ENCODE measurements at regions not wholly inside any gene's neighbourhood (a gene's known extent, or its start where the extent isn't known, plus 50 kb on each side); places are given as distances from the start of the nearest gene placed in this dataset.

DNA sequence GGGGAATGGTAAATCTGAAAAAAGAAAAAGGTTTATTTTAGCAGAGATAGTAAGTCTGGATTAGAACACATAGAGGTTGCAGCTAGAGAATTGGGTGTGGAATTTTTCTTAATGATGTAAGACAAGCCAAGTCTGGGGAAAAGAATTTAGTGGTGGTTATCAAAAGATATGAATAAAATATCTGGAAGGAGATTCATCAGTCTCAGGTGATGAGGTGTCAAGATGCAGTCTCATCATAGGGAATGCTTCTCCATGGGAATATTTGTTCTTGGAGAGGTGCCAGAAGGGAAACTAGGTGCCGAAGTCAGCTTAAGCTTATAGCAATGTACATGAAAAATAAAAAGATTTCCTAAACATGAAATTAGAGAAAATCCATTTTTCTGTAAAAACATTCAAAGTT, 504.1 kb upstream of the NR3C2 start:
- H3K4me3 ChIP-seq (ENCODE audit: insufficient read length, low read depth) = no peak overlapping the region
- DNase-seq (ENCODE audit: low read depth, low spot score) = no peak
- no peaks in the 10 kb centered on the region for H3K9me3 ChIP-seq (ENCODE audit: insufficient read depth, low read length)
- TF ChIP-seq ZNF274 (IDR thresholded peaks at IDR 0.05; ENCODE audit: low read depth, low read length) = no peak
- TF ChIP-seq YY1 (IDR thresholded peaks at IDR 0.05; ENCODE audit: insufficient read depth, insufficient read length) = no peak
- no peak for TF ChIP-seq SUZ12 (IDR thresholded peaks at IDR 0.05; ENCODE audit: extremely low read depth, insufficient read depth, insufficient read length)
- no peaks in the 10 kb centered on the region for H3K36me3 ChIP-seq (ENCODE audit: insufficient read depth, insufficient read length, low read length)
- H3K4me1 ChIP-seq (ENCODE audit: insufficient read depth, insufficient read length) = no peaks in the 10 kb centered on the region
- H3K27me3 ChIP-seq (ENCODE audit: insufficient read depth, insufficient read length) = no peaks in the 10 kb centered on the region
- H3K9ac ChIP-seq (ENCODE audit: insufficient read length, low read depth) = no peak overlapping the region

DNA sequence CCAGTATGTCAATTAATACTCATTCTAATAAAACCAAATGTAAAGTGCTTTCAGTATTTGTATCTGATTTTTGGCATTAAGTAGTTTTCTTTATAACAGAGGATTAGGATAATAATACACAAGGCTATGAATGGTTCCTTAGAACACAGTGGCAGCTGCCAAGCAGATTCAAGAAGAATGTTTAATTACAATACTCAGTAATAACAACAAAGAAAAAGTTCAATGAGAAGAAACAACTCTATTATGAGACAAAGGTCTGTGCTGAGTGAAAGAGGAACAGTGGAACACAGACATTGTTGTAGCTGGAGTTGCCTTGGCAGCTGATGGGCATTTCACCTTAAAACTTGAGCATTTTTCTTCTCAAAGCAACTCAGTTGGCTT, 502.6 kb upstream of the NR3C2 start:
- Histone ChIP-seq H3K4me1 (ENCODE audit: insufficient read depth, insufficient read length) (no peaks in the 10 kb centered on the region), H3K9ac (ENCODE audit: insufficient read length, low read depth) (no peak overlapping the region), H3K27me3 (ENCODE audit: insufficient read depth, insufficient read length) (no peaks in the 10 kb centered on the region), H3K36me3 (ENCODE audit: insufficient read depth, insufficient read length, low read length) (no peaks in the 10 kb centered on the region), H3K4me3 (ENCODE audit: insufficient read length, low read depth) (no peak overlapping the region), H3K9me3 (ENCODE audit: insufficient read depth, low read length) (no peaks in the 10 kb centered on the region)
- TF ChIP-seq SUZ12 (IDR thresholded peaks at IDR 0.05; ENCODE audit: extremely low read depth, insufficient read depth, insufficient read length) = no peak
- DNase-seq (ENCODE audit: low read depth, low spot score) = no peak

DNA sequence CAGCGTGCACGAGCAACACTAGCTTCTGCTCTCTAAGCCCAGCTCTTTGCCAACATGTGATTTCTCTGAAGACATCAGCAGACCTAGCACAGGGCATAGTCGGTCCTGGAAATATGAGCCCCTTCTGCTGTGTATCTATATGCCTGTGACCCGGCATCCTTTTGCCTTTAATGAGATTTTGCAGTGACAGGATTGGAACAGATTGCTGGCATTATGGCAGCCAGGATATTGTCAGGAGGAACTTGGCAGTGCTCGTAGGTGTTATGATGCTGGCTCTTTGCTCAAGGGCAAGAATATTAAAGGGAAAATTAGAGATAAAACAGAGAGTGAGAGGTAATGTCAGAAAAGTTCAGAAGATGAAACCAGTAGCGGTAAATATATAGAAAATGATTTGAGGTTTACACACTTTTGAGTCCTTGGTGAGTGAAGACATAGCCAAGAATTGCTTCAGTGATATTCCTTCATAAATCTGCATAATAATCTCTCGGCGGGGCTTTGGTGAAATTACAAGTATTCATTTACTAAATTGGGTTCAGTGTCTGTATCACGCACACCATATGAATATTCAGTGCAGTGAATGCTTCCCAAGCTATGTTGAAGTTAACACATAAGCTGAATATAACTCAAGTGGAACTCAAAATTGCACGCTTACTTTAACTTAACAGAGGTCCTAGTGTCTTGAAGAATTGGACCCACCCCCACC, 502.1 kb upstream of the NR3C2 start:
- DNase-seq (ENCODE audit: low read depth, low spot score) = no peak
- H3K9ac ChIP-seq (ENCODE audit: insufficient read length, low read depth) = no peak overlapping the region

DNA sequence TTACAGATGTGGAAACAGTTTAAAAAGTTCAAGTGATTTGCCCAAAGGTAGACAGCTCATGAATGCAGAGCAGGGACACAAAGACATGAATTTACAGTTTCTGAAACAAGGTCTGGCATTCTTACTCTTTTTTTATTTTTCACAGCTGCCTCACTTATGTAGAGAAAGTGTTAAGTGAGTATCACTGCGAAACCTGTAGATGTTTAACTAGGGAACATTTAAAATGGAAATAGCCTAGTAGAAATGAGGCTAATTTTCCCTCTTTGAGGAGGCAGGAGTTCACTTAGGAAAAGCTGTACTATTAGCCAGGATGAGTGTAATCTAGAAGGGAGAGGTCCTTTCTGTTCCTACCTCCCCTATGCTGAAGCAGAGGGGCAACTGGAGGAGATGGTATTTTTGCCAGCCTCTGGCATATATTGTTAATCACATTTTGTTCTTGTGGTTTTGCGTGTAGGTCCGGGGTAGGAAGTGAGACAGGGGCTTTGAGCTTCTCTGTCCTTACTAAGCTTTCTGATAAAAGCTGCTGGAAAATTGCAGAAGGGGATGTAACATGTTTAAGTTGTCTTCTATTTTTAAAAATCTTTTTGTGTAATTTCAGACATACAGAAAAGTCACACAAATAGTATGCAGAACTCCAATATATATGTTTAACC, 492.8 kb upstream of the NR3C2 start:
- Histone ChIP-seq H3K36me3 (ENCODE audit: insufficient read depth, insufficient read length, low read length) (no peaks in the 10 kb centered on the region), H3K27me3 (ENCODE audit: insufficient read depth, insufficient read length) (no peaks in the 10 kb centered on the region), H3K9ac (ENCODE audit: insufficient read length, low read depth) (no peak overlapping the region), H3K4me3 (ENCODE audit: insufficient read length, low read depth) (no peak overlapping the region), H3K9me3 (ENCODE audit: insufficient read depth, low read length) (no peaks in the 10 kb centered on the region), H3K4me1 (ENCODE audit: insufficient read depth, insufficient read length) (no peaks in the 10 kb centered on the region)
- DNase-seq (ENCODE audit: low read depth, low spot score) = no peak
- TF ChIP-seq ZNF274 (IDR thresholded peaks at IDR 0.05; ENCODE audit: low read depth, low read length) (no peak), SUZ12 (IDR thresholded peaks at IDR 0.05; ENCODE audit: extremely low read depth, insufficient read depth, insufficient read length) (no peak)

More for the DNA sequence above, 502.1 kb upstream of the NR3C2 start:
- H3K9me3 ChIP-seq (ENCODE audit: insufficient read depth, low read length) = no peaks in the 10 kb centered on the region
- no peaks in the 10 kb centered on the region for H3K27me3 ChIP-seq (ENCODE audit: insufficient read depth, insufficient read length)
- no peaks in the 10 kb centered on the region for H3K4me1 ChIP-seq (ENCODE audit: insufficient read depth, insufficient read length)
- H3K4me3 ChIP-seq (ENCODE audit: insufficient read length, low read depth) = no peak overlapping the region
- H3K36me3 ChIP-seq (ENCODE audit: insufficient read depth, insufficient read length, low read length) = no peaks in the 10 kb centered on the region
- TF ChIP-seq YY1 (IDR thresholded peaks at IDR 0.05; ENCODE audit: insufficient read depth, insufficient read length) (no peak), ZNF274 (IDR thresholded peaks at IDR 0.05; ENCODE audit: low read depth, low read length) (no peak), SUZ12 (IDR thresholded peaks at IDR 0.05; ENCODE audit: extremely low read depth, insufficient read depth, insufficient read length) (no peak)

DNA sequence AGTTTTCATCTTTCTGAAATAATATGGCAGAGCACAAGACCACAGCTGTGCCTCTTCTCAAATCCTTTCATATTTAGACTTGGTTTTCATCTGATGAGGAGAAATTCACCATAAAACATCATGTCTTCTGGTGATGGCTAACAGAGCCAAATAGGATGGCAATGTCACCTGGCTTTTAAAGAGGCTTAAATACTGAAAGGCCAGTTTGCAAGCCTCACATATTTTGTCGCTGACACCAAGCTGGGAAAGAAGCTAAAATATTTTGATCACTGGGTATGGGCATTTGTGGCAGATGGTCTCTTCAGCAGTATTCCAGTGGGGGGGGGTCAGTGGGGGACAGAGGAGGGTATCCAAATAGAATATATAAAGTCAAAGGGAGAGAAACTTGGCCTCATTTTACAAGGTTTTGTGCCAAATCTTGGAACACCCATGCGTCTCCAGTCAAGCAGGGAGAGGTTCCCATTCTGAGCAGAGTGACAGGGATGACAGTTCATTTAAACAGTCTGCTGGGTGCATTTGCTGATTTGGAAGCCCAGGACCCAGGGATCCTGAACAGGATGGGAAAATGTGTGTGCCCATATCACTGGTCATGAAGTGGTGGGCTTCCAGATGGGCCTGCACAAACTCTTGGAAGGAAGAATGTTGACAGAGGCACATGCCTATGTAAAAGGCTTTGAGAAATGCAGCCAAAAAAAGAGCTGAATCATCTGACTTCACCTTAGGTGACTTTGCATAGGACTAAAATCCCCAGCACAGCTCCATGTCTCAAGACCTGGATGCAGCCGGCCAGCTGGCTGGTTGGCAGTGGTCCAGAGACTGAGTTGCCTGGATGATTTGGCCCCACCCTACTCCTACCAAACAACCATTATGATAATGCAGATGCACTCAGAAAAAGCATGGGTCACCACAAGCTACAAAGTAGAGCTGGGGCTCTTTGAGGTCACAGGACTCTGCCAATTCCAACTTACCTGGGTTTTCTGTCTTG, 484.4 kb upstream of the NR3C2 start:
- Histone ChIP-seq H3K4me3 (ENCODE audit: insufficient read length, low read depth) (no peak overlapping the region), H3K9ac (ENCODE audit: insufficient read length, low read depth) (no peak overlapping the region), H3K9me3 (ENCODE audit: insufficient read depth, low read length) (no peaks in the 10 kb centered on the region), H3K36me3 (ENCODE audit: insufficient read depth, insufficient read length, low read length) (no peaks in the 10 kb centered on the region), H3K27me3 (ENCODE audit: insufficient read depth, insufficient read length) (no peaks in the 10 kb centered on the region), H3K4me1 (ENCODE audit: insufficient read depth, insufficient read length) (no peaks in the 10 kb centered on the region)
- DNase-seq (ENCODE audit: low read depth, low spot score) = no peak
- no peak for TF ChIP-seq SUZ12 (IDR thresholded peaks at IDR 0.05; ENCODE audit: extremely low read depth, insufficient read depth, insufficient read length)
- no peak for TF ChIP-seq ZNF274 (IDR thresholded peaks at IDR 0.05; ENCODE audit: low read depth, low read length)
- TF ChIP-seq YY1 (IDR thresholded peaks at IDR 0.05; ENCODE audit: insufficient read depth, insufficient read length) = no peak

DNA sequence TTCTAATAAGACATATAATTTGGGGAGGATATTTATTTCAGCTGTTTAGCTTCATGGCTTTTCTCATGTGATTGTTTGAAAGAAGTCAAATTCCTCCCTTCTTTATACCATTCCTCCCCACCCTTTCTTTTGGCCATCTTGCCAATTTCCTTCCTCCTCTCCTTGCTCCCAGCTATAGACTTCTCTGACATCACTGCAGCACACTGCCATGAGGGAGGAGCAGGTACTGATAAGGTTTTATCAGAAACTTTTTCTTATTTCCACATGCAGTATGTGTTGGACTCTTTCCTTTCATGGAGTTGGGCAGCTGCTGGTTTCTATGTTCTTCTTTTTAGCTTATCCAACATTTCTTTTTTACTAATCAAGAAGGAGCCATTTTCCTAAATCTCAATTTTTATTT, 481.7 kb upstream of the NR3C2 start:
- Histone ChIP-seq H3K9ac (ENCODE audit: insufficient read length, low read depth) (no peak overlapping the region), H3K36me3 (ENCODE audit: insufficient read depth, insufficient read length, low read length) (no peaks in the 10 kb centered on the region), H3K9me3 (ENCODE audit: insufficient read depth, low read length) (no peaks in the 10 kb centered on the region), H3K27me3 (ENCODE audit: insufficient read depth, insufficient read length) (no peaks in the 10 kb centered on the region), H3K4me1 (ENCODE audit: insufficient read depth, insufficient read length) (no peaks in the 10 kb centered on the region), H3K4me3 (ENCODE audit: insufficient read length, low read depth) (no peak overlapping the region)
- DNase-seq (ENCODE audit: low read depth, low spot score) = no peak
- TF ChIP-seq ZNF274 (IDR thresholded peaks at IDR 0.05; ENCODE audit: low read depth, low read length) (no peak), YY1 (IDR thresholded peaks at IDR 0.05; ENCODE audit: insufficient read depth, insufficient read length) (no peak), SUZ12 (IDR thresholded peaks at IDR 0.05; ENCODE audit: extremely low read depth, insufficient read depth, insufficient read length) (no peak)

DNA sequence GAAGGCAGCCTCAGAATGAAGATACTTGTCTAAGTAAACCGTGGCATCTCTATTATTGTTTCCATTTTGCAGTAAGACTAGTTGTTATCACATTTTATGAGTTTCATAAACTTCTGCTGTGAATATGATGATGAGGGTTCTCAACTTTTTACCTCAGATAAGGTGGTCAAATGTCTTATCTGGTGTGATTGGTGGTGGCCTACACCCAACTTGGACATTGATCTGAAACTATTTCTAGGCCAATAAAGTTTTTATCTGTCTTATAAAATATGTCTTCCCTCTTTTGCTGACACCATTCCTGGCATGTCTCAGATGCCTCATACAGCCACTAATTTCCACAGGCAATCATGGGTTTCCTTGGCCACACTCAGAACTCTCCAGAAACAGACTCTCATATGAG, 480.3 kb upstream of the NR3C2 start:
- no peak overlapping the region for H3K4me3 ChIP-seq (ENCODE audit: insufficient read length, low read depth)
- H3K9me3 ChIP-seq (ENCODE audit: insufficient read depth, low read length) = no peaks in the 10 kb centered on the region
- H3K36me3 ChIP-seq (ENCODE audit: insufficient read depth, insufficient read length, low read length) = no peaks in the 10 kb centered on the region
- TF ChIP-seq ZNF274 (IDR thresholded peaks at IDR 0.05; ENCODE audit: low read depth, low read length) (no peak), SUZ12 (IDR thresholded peaks at IDR 0.05; ENCODE audit: extremely low read depth, insufficient read depth, insufficient read length) (no peak), YY1 (IDR thresholded peaks at IDR 0.05; ENCODE audit: insufficient read depth, insufficient read length) (no peak)
- no peak overlapping the region for H3K9ac ChIP-seq (ENCODE audit: insufficient read length, low read depth)
- no peaks in the 10 kb centered on the region for H3K27me3 ChIP-seq (ENCODE audit: insufficient read depth, insufficient read length)
- H3K4me1 ChIP-seq (ENCODE audit: insufficient read depth, insufficient read length) = no peaks in the 10 kb centered on the region
- DNase-seq (ENCODE audit: low read depth, low spot score) = no peak

Measured in NT2/D1 (cell line).